Bronchial epithelial cell (primary cell): ENCODE measurements at regions not wholly inside any gene's neighbourhood (a gene's known extent, or its start where the extent isn't known, plus 50 kb on each side); places are given as distances from the start of the nearest gene placed in this dataset.

Experiments used
- DNase-seq: peaks from one replicate; pipeline ENCODE4 v3.0.0-alpha.2; 2010; ENCODE audit warnings: low read depth
- FAIRE-seq: peaks from 2 replicates; lab custom pipeline; 2011; peaks lifted over from hg19 to GRCh38; lab: Jason Lieb, UNC
- H3K27me3 ChIP-seq: 2 replicates; pipeline ENCODE4 v1.5.1; 2011; ENCODE audit warnings: low read length; ENCODE audit not compliant: control insufficient read depth, insufficient read depth
- H3K36me3 ChIP-seq: 2 replicates; pipeline ENCODE4 v1.5.1; 2011; ENCODE audit warnings: low read length; ENCODE audit not compliant: control insufficient read depth, insufficient read depth
- H3K4me3 ChIP-seq: 2 replicates; pipeline ENCODE4 v1.5.1; 2011; ENCODE audit warnings: mild to moderate bottlenecking, low read depth, low read length, control low read depth
- TF ChIP-seq, protein P1 (sequence below): IDR thresholded peaks from 2 replicates; pipeline ENCODE4 v1.5.1; 2011; ENCODE audit warnings: mild to moderate bottlenecking, moderate library complexity, low read length, control low read depth, inconsistent platforms; ENCODE audit not compliant: insufficient read depth, severe bottlenecking

DNA sequence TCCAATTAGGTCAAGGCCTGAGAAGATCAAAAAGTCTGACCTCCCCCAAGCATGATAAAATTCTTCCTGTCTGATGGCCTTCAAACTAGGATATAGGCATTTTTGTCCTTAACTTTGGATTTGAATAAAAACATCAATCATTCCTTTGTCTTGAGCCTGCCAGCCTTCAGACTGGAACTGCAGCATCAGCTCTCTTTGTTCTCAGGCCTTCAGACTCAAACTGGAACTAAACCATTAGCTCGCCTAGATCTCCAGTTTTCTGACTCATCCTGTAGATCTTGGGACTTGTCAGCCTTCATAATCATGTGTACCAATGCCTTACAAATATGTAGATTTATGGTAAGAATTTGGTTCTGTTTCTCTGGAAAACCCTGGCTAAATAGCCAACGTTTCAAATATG is 721.7 kb downstream of the GALC start:
- H3K36me3 ChIP-seq = no peaks in the 10 kb centered on the region
- DNase-seq (peak; percentile 5), FAIRE-seq (no peak)
- no peaks in the 10 kb centered on the region for H3K27me3 ChIP-seq
- TF ChIP-seq, protein P1, sequence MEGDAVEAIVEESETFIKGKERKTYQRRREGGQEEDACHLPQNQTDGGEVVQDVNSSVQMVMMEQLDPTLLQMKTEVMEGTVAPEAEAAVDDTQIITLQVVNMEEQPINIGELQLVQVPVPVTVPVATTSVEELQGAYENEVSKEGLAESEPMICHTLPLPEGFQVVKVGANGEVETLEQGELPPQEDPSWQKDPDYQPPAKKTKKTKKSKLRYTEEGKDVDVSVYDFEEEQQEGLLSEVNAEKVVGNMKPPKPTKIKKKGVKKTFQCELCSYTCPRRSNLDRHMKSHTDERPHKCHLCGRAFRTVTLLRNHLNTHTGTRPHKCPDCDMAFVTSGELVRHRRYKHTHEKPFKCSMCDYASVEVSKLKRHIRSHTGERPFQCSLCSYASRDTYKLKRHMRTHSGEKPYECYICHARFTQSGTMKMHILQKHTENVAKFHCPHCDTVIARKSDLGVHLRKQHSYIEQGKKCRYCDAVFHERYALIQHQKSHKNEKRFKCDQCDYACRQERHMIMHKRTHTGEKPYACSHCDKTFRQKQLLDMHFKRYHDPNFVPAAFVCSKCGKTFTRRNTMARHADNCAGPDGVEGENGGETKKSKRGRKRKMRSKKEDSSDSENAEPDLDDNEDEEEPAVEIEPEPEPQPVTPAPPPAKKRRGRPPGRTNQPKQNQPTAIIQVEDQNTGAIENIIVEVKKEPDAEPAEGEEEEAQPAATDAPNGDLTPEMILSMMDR = no peak
- no peak overlapping the region for H3K4me3 ChIP-seq

DNA sequence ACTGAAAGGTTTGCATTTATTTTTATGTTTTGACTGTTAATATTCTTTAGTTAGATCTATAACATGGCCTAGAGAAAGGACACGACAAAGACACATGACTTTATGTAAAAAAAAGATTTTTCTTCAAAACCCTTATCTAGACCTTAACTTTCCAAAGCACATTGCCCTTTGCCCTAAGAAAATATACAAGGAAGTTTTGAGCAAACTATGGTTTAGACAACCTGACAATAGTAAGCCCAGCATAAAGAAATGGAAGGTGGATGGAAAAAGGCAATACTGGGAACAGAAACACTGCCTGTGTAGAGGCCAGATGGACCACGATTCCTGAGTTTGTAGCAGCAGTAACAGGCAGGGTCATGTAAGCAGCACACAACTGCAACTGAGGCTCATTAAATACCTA is 724.0 kb downstream of the GALC start:
- Histone ChIP-seq H3K36me3 (no peaks in the 10 kb centered on the region), H3K27me3 (no peaks in the 10 kb centered on the region), H3K4me3 (no peak overlapping the region)
- TF ChIP-seq, protein P1 = no peak
- DNase-seq (no peak), FAIRE-seq (no peak)

DNA sequence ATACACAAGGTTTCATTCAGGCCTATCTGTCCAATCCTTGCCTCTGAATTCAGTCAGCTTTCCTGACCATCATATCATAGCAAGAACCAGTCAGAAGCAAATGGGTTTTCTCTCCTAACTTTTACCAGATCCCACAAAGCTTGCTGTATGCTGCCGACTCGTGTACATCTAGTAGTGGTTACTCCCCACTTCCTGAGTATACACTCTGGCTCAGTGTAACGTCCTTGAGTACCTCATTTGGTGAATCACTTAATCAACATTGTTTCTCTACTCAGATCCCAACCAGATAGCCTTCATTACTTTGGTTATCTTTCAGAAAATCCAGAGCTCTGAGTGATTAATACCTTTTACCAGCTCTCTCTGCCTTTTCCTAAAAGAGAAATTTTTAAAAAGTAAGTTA is 728.2 kb downstream of the GALC start:
- no peaks in the 10 kb centered on the region for H3K36me3 ChIP-seq
- DNase-seq (peak; percentile 69), FAIRE-seq (no peak)
- H3K4me3 ChIP-seq = no peak overlapping the region
- TF ChIP-seq, protein P1 = no peak
- H3K27me3 ChIP-seq = no peaks in the 10 kb centered on the region

DNA sequence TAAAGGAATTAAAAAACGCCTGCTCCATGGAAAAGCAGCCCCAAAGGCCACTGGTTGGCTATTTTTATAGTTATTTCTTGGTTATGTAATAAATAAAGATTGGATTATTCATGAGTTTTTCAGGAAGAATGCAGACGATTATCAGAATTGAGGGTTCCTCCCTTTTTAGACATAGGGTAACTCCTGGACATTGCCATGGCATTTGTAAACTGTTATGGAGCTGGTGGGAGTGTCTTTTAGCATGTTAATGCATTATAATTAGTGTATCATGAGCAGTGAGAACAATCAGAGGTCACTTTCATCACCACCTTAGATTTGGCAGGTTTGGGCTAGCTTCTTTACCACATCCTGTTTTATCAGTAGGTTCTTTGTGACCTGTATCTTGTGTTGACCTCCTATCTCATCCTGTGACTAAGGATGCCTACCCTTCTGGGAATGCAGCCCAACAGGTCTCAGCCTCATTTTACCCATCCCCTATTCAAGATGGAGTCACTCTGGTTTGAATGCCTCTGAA is 728.7 kb downstream of the GALC start:
- no peaks in the 10 kb centered on the region for H3K36me3 ChIP-seq
- no peak for FAIRE-seq
- H3K4me3 ChIP-seq = no peak overlapping the region
- TF ChIP-seq, protein P1 = no peak
- no peaks in the 10 kb centered on the region for H3K27me3 ChIP-seq
- peak; percentile 98 for DNase-seq

DNA sequence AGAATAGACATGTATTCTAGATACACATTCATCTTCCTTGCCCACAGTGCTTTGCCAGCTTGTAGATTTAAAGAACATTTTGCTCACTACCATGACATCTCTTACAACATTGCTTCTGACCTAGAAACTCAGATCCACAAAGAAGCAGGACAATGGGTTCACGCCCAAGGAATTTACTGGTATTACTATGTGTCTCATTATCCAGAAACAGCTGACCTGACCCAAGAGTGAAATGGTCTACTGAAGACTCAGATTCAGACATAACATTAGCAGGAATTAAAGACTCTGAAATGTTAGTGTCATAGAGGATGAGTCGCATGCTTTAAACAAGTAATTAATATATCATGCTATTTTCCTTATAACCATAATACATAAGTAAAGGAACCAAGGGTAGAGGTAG is 731.4 kb downstream of the GALC start:
- FAIRE-seq (no peak), DNase-seq (peak; percentile 66)
- Histone ChIP-seq H3K36me3 (no peaks in the 10 kb centered on the region), H3K4me3 (no peak overlapping the region), H3K27me3 (no peaks in the 10 kb centered on the region)
- TF ChIP-seq, protein P1 = no peak

DNA sequence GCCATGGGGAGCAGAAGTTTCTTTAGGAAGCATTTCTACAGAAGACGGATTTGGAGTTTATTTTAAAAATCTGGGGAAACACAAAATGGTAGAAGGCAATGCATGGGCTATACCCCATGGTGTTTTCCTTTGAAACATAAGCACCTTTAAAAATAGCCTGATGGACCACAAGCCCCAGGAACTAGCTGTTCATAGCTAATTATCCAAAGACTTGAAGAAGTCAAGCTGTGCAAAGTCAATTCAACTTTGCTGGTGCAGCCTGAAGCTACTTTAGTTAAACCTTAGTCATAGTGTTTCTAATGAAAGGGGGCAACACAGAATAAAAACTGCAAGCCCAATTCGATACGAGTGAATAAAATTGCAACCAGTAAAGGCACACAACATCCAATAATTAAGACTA is 732.5 kb downstream of the GALC start:
- no peaks in the 10 kb centered on the region for H3K27me3 ChIP-seq
- FAIRE-seq (no peak), DNase-seq (no peak)
- H3K4me3 ChIP-seq = no peak overlapping the region
- H3K36me3 ChIP-seq = no peaks in the 10 kb centered on the region
- TF ChIP-seq, protein P1 = no peak
